ENCODE measurements at regions not wholly inside any gene's neighbourhood (a gene's known extent, or its start where the extent isn't known, plus 50 kb on each side); places are given as distances from the start of the nearest gene placed in this dataset.

DNA sequence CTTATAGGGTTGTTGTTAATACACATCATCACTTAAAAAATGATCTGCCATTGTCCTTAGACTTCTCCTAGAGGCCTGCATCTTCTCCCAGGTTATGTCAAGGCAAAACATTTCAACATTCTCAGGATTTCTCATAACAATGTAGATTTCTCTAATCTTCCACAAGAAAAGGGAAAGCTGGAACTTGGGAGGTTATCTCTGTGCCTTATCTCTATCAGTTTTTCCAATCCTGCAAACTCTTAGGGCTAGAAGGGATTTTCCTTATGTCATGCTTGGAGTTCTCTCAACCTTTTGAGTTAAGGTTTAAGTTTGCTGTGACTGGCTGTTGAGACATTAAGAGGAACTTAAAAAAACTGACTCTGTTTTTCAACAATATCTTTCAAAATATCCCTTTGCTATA, 300.6 kb upstream of the TFPI start:
- H3K27me3 ChIP-seq (replicated peaks; ENCODE audit: control insufficient read depth, insufficient read depth, low read length) = no peaks in the 10 kb centered on the region

DNA sequence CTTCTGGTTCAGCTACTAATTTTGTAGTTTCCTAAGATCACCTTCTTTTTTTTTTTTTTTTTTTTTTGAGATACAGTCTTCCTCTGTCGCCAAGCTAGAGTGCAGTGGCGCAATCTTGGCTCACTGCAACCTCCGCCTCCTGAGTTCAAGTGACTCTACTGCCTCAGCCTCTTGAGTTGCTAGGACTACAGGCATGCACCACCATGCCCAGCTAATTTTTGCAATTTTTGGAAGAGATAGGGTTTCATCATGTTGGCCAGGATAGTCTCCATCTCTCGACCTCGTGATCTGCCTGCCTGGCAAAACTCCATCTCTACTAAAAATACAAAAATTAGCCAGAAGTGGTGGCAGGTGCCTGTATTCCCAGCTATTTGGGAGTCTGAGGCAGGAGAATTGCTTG, 301.5 kb upstream of the TFPI start:
- H3K4me1 ChIP-seq = peaks cover 45% of the 10 kb centered on the region
- POLR2A ChIA-PET = no interaction called here
- TF ChIP-seq, protein P1, sequence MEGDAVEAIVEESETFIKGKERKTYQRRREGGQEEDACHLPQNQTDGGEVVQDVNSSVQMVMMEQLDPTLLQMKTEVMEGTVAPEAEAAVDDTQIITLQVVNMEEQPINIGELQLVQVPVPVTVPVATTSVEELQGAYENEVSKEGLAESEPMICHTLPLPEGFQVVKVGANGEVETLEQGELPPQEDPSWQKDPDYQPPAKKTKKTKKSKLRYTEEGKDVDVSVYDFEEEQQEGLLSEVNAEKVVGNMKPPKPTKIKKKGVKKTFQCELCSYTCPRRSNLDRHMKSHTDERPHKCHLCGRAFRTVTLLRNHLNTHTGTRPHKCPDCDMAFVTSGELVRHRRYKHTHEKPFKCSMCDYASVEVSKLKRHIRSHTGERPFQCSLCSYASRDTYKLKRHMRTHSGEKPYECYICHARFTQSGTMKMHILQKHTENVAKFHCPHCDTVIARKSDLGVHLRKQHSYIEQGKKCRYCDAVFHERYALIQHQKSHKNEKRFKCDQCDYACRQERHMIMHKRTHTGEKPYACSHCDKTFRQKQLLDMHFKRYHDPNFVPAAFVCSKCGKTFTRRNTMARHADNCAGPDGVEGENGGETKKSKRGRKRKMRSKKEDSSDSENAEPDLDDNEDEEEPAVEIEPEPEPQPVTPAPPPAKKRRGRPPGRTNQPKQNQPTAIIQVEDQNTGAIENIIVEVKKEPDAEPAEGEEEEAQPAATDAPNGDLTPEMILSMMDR (IDR thresholded peaks at IDR 0.05; ENCODE audit: insufficient read depth in 1 of 2, low read depth in 1 of 2, low read length in 1 of 2, severe bottlenecking in 1 of 2, unreplicated experiment in 1 of 2) = no peak
- H3K36me3 ChIP-seq (ENCODE audit: control insufficient read depth, insufficient read depth, low read length) = no peaks in the 10 kb centered on the region
- intact Hi-C loops (cut with micrococcal nuclease; ENCODE audit: unreplicated experiment) = loop anchor here (10.0 kb wide), 1 partner anchor 509 kb away; no protein-coding TSS in a partner anchor
- DNase-seq = no peak
- no TSS peak for BruUV-seq (replicated peaks)
- CTCF ChIA-PET = interaction anchor here (1.3 kb wide), 1 partner anchor 12 kb away, joined by 4 read pairs; no protein-coding TSS in a partner anchor
- Mint-ChIP-seq H3K4me1 (ENCODE audit: low read depth, unreplicated experiment) (peaks cover 34% of the 10 kb centered on the region), H3K27me3 (ENCODE audit: insufficient read depth, unreplicated experiment) (no peaks in the 10 kb centered on the region), H3K9me3 (ENCODE audit: unreplicated experiment) (no peaks in the 10 kb centered on the region), H3K27ac (ENCODE audit: unreplicated experiment) (no peak overlapping the region), H3K4me3 (ENCODE audit: unreplicated experiment) (no peak overlapping the region), H3K36me3 (ENCODE audit: insufficient read depth, unreplicated experiment) (no peaks in the 10 kb centered on the region)
- no peak overlapping the region for H3K4me3 ChIP-seq (ENCODE audit: low read depth, low read length)
- H3K27me3 ChIP-seq (replicated peaks; ENCODE audit: control insufficient read depth, insufficient read depth, low read length) = no peaks in the 10 kb centered on the region
- H3K9me3 ChIP-seq = no peaks in the 10 kb centered on the region

More for the DNA sequence above, 300.6 kb upstream of the TFPI start:
- Mint-ChIP-seq H3K27me3 (ENCODE audit: insufficient read depth, unreplicated experiment) (no peaks in the 10 kb centered on the region), H3K27ac (ENCODE audit: unreplicated experiment) (no peak overlapping the region), H3K9me3 (ENCODE audit: unreplicated experiment) (no peaks in the 10 kb centered on the region), H3K4me1 (ENCODE audit: low read depth, unreplicated experiment) (peaks cover 34% of the 10 kb centered on the region), H3K4me3 (ENCODE audit: unreplicated experiment) (no peak overlapping the region), H3K36me3 (ENCODE audit: insufficient read depth, unreplicated experiment) (no peaks in the 10 kb centered on the region)
- Histone ChIP-seq H3K36me3 (ENCODE audit: control insufficient read depth, insufficient read depth, low read length) (no peaks in the 10 kb centered on the region), H3K4me1 (peaks cover 45% of the 10 kb centered on the region), H3K4me3 (ENCODE audit: low read depth, low read length) (no peak overlapping the region), H3K9me3 (no peaks in the 10 kb centered on the region)
- TF ChIP-seq, protein P1 (IDR thresholded peaks at IDR 0.05; ENCODE audit: insufficient read depth in 1 of 2, low read depth in 1 of 2, low read length in 1 of 2, severe bottlenecking in 1 of 2, unreplicated experiment in 1 of 2) = no peak
- no TSS peak for BruUV-seq (replicated peaks)
- no peak for DNase-seq
- CTCF ChIA-PET = no interaction called here
- intact Hi-C loops (cut with micrococcal nuclease; ENCODE audit: unreplicated experiment) = loop anchor here (10.0 kb wide), 1 partner anchor 510 kb away; no protein-coding TSS in a partner anchor
- POLR2A ChIA-PET = no interaction called here

DNA sequence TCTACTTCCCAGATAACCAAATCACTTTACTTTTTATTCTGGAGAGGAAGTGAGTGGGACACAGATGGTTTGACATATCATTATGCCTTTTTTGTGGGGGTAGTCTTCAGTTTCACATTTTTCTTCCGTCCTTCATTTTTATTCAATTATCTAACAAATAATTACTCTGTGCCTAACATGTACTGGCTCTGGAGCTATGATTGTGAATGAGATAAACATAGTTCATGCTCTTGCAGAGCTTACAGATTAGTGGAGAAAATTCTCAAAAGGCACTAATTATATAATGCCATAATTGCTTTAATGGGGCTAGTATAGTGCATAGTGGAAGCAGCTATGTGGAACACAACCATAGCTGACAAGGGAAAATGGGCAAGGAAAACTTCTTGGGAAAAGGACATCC, 303.6 kb upstream of the TFPI start:
- Histone ChIP-seq H3K4me3 (ENCODE audit: low read depth, low read length) (no peak overlapping the region), H3K36me3 (ENCODE audit: control insufficient read depth, insufficient read depth, low read length) (no peaks in the 10 kb centered on the region), H3K9me3 (no peaks in the 10 kb centered on the region), H3K27me3 (replicated peaks; ENCODE audit: control insufficient read depth, insufficient read depth, low read length) (no peaks in the 10 kb centered on the region), H3K4me1 (peaks cover 50% of the 10 kb centered on the region)
- Mint-ChIP-seq H3K36me3 (ENCODE audit: insufficient read depth, unreplicated experiment) (no peaks in the 10 kb centered on the region), H3K4me1 (ENCODE audit: low read depth, unreplicated experiment) (peaks cover 32% of the 10 kb centered on the region), H3K4me3 (ENCODE audit: unreplicated experiment) (no peak overlapping the region), H3K9me3 (ENCODE audit: unreplicated experiment) (no peaks in the 10 kb centered on the region), H3K27me3 (ENCODE audit: insufficient read depth, unreplicated experiment) (no peaks in the 10 kb centered on the region), H3K27ac (ENCODE audit: unreplicated experiment) (no peak overlapping the region)
- CTCF ChIA-PET = no interaction called here
- POLR2A ChIA-PET = no interaction called here
- BruUV-seq (replicated peaks) = no TSS peak
- TF ChIP-seq, protein P1 (IDR thresholded peaks at IDR 0.05; ENCODE audit: insufficient read depth in 1 of 2, low read depth in 1 of 2, low read length in 1 of 2, severe bottlenecking in 1 of 2, unreplicated experiment in 1 of 2) = no peak
- intact Hi-C loops (cut with micrococcal nuclease; ENCODE audit: unreplicated experiment) = loop anchor here (10.0 kb wide), 1 partner anchor 507 kb away; no protein-coding TSS in a partner anchor
- no peak for DNase-seq
